ENCODE measurements at regions not wholly inside any gene's neighbourhood (a gene's known extent, or its start where the extent isn't known, plus 50 kb on each side); places are given as distances from the start of the nearest gene placed in this dataset.

DNA sequence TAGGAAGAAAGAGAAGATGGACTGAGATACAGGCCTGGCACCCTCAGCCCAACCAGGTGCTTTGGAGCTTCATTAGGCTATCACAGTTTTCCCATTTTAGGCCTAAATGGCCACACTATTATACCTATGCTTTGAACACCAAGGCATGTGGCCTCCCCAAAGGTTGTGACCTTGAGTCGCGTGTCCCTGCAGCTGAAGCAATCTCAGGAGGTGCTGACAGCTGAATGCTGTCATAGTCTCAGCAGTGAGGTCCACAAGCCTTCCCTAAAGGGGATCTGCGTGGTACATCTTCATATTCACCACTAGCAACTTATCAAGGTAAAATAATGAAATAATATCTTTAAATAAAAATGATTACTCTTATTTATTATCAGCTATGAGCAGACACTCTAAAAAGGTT is 707.9 kb upstream of the NRSN1 start:
- DNase-seq (ENCODE audit: unreplicated experiment) = no peak
- H3K4me1 Mint-ChIP-seq (ENCODE audit: insufficient read depth, unreplicated experiment) = no peaks in the 10 kb centered on the region
- TF ChIP-seq, protein P1, sequence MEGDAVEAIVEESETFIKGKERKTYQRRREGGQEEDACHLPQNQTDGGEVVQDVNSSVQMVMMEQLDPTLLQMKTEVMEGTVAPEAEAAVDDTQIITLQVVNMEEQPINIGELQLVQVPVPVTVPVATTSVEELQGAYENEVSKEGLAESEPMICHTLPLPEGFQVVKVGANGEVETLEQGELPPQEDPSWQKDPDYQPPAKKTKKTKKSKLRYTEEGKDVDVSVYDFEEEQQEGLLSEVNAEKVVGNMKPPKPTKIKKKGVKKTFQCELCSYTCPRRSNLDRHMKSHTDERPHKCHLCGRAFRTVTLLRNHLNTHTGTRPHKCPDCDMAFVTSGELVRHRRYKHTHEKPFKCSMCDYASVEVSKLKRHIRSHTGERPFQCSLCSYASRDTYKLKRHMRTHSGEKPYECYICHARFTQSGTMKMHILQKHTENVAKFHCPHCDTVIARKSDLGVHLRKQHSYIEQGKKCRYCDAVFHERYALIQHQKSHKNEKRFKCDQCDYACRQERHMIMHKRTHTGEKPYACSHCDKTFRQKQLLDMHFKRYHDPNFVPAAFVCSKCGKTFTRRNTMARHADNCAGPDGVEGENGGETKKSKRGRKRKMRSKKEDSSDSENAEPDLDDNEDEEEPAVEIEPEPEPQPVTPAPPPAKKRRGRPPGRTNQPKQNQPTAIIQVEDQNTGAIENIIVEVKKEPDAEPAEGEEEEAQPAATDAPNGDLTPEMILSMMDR (IDR thresholded peaks at IDR 0.05; ENCODE audit: unreplicated experiment) = no peak
- no peaks in the 10 kb centered on the region for H3K27me3 Mint-ChIP-seq (ENCODE audit: insufficient read depth, unreplicated experiment)
- ChIA-PET POLR2A (no interaction called here), CTCF (interaction anchor here (0.7 kb wide), 1 partner anchor 144 kb away, joined by 4 read pairs; no protein-coding TSS in a partner anchor)
- BruUV-seq (replicated peaks) = no TSS peak
- no peak overlapping the region for H3K27ac Mint-ChIP-seq (ENCODE audit: low read depth, unreplicated experiment)
- H3K9me3 Mint-ChIP-seq (ENCODE audit: unreplicated experiment) = no peaks in the 10 kb centered on the region
- no peaks in the 10 kb centered on the region for H3K36me3 Mint-ChIP-seq (ENCODE audit: insufficient read depth, unreplicated experiment)
- intact Hi-C loops (cut with micrococcal nuclease) = no loop called here
- no peak overlapping the region for H3K4me3 Mint-ChIP-seq (ENCODE audit: unreplicated experiment)

DNA sequence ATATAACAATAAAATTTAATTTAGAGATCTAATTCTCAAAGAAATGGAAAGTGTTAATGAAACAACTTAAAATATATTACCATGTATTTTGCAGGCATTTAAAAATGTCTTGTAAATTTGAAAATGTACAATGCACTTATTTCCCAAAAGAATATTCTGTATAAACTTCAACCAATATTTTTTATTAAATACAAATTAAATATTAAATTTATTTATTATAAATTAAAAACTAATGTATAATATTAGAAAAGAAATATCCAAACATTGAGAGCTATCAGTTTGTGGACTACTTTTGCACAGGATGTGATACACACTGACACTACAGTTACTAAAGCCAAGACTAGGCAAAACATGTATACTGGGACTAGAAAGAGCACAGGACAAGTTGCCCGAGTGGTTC is 707.0 kb upstream of the NRSN1 start:
- no peak overlapping the region for H3K4me3 Mint-ChIP-seq (ENCODE audit: unreplicated experiment)
- H3K4me1 Mint-ChIP-seq (ENCODE audit: insufficient read depth, unreplicated experiment) = no peaks in the 10 kb centered on the region
- ChIA-PET POLR2A (no interaction called here), CTCF (no interaction called here)
- DNase-seq (ENCODE audit: unreplicated experiment) = no peak
- intact Hi-C loops (cut with micrococcal nuclease) = no loop called here
- TF ChIP-seq, protein P1 (IDR thresholded peaks at IDR 0.05; ENCODE audit: unreplicated experiment) = no peak
- BruUV-seq (replicated peaks) = no TSS peak
- no peaks in the 10 kb centered on the region for H3K9me3 Mint-ChIP-seq (ENCODE audit: unreplicated experiment)
- H3K36me3 Mint-ChIP-seq (ENCODE audit: insufficient read depth, unreplicated experiment) = no peaks in the 10 kb centered on the region
- H3K27ac Mint-ChIP-seq (ENCODE audit: low read depth, unreplicated experiment) = no peak overlapping the region
- no peaks in the 10 kb centered on the region for H3K27me3 Mint-ChIP-seq (ENCODE audit: insufficient read depth, unreplicated experiment)

DNA sequence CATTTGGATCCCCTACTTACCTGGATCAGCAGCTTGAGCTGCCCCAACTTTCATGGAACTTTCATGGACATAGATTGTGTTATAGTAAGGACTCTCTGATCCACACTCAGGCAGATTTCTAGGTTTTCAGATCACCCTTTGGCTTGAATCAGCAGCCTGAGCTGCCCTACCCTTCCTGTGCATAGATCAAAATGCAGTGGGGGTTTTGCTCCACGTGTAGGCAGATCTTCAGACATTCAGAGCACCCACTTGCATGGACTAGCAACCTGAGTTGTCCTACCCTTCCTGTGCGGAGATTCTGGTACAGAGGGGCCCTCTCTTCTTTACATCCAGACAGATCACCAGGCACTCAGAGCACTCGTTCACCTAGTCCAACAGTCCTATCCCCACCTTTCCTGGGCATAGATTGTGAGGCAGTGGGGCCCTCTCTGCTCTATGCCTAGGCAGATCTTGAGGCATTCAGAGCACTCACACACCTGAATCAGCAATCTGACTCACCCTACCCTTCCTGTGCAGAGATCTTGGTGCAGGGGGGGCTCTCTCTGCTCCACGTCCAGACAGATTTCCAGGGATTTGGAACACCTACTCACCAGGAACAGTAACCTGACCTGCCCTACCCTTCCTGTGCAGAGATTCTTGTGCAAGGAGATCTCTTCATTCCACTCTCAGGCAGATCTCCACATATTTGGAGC is 705.2 kb upstream of the NRSN1 start:
- Mint-ChIP-seq H3K36me3 (ENCODE audit: insufficient read depth, unreplicated experiment) (no peaks in the 10 kb centered on the region), H3K4me1 (ENCODE audit: insufficient read depth, unreplicated experiment) (no peaks in the 10 kb centered on the region), H3K4me3 (ENCODE audit: unreplicated experiment) (no peak overlapping the region), H3K9me3 (ENCODE audit: unreplicated experiment) (no peaks in the 10 kb centered on the region), H3K27ac (ENCODE audit: low read depth, unreplicated experiment) (peak overlapping the region; percentile 39), H3K27me3 (ENCODE audit: insufficient read depth, unreplicated experiment) (no peaks in the 10 kb centered on the region)
- intact Hi-C loops (cut with micrococcal nuclease) = no loop called here
- DNase-seq (ENCODE audit: unreplicated experiment) = peak; percentile 34
- no TSS peak for BruUV-seq (replicated peaks)
- ChIA-PET POLR2A (no interaction called here), CTCF (interaction anchor here (0.7 to 1.3 kb wide), 3 partner anchors 9 to 596 kb away, joined by 3 to 4 read pairs (median 3); no protein-coding TSS in a partner anchor)
- TF ChIP-seq, protein P1 (IDR thresholded peaks at IDR 0.05; ENCODE audit: unreplicated experiment) = no peak

DNA sequence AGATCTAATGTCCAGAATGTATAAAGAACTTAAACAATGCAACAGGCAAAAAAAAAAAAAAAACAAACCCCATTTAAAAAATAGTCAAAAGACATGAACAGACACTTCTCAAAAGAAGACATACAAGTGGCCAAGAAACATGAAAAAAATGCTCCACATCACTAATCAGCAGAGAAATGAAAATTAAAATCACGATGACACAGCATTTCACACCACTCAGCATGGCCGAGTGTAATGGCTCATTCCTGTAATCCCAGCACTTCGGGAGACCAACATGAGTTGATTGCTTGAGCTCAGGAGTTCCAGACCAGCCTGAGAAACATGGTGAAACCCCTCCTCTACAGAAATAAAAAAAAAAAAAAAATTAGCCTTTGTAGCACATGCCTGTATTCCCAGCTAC is 701.4 kb upstream of the NRSN1 start:
- TF ChIP-seq, protein P1 (IDR thresholded peaks at IDR 0.05; ENCODE audit: unreplicated experiment) = no peak
- Mint-ChIP-seq H3K4me1 (ENCODE audit: insufficient read depth, unreplicated experiment) (no peaks in the 10 kb centered on the region), H3K36me3 (ENCODE audit: insufficient read depth, unreplicated experiment) (no peaks in the 10 kb centered on the region), H3K9me3 (ENCODE audit: unreplicated experiment) (peaks cover 3% of the 10 kb centered on the region), H3K27me3 (ENCODE audit: insufficient read depth, unreplicated experiment) (no peaks in the 10 kb centered on the region), H3K27ac (ENCODE audit: low read depth, unreplicated experiment) (no peak overlapping the region), H3K4me3 (ENCODE audit: unreplicated experiment) (no peak overlapping the region)
- intact Hi-C loops (cut with micrococcal nuclease) = no loop called here
- BruUV-seq (replicated peaks) = no TSS peak
- POLR2A ChIA-PET = no interaction called here
- CTCF ChIA-PET = interaction anchor here (0.6 kb wide), 1 partner anchor 1808 kb away, joined by 3 read pairs; no protein-coding TSS in a partner anchor
- no peak for DNase-seq (ENCODE audit: unreplicated experiment)
